HG02610 (cell line): ENCODE measurements at regions not wholly inside any gene's neighbourhood (a gene's known extent, or its start where the extent isn't known, plus 50 kb on each side); places are given as distances from the start of the nearest gene placed in this dataset.
A peak's percentile ranks its signal among the peaks of the same experiment; 100 is the strongest.
"Not testable (repeated sequence)": the region's sequence is repeated elsewhere in the genome, so short reads cannot be mapped to it uniquely, and the experiment has no call there.

Experiments
- ATAC-seq: cut with Tn5 transposase; IDR thresholded peaks from one replicate; pipeline ENCODE4 v1.9.1; 2021; ENCODE audit warnings: mild to moderate bottlenecking, moderate library complexity; ENCODE audit not compliant: unreplicated experiment

DNA sequence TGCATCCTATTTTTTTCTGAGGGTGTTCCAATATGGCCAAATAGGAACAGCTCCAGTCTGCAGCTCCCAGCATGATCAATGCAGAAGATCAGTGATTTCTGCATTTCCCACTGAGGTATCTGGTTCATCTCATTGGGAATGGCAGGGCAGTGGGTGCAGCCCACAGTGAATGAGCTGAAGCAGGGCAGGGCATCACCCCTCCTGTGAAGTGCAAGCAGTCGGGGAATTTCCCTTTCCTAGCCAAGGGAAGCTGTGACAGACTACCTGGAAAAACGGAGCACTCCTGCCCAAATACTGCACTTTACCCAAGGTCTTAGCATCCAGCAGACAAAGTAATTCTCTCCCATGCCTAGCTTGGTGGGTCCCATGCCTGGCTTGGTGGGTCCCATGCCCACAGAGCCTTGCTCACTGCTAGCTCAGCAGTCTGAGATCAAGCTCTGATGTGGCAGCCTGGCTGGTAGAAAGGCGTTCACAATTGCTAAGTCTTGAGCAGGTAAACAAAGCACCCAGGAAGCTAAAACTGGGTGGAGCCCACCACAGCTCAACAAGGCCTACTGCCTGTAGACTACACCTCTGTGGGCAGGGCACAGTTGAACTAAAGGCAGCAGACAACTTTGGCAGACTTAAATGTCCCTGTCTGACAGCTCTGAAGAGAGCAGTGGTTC lies 352.0 kb downstream of the CDY1B start:
- ATAC-seq, result not testable (repeated sequence)

GRCh38 chrY:23681960-23682359 lies 365.9 kb downstream of the CDY1B start:
- ATAC-seq, result not testable (repeated sequence)

- not testable (repeated sequence) for ATAC-seq
Measured at GRCh38 chrY:23669858-23670257, 378.0 kb downstream of the CDY1B start.

DNA sequence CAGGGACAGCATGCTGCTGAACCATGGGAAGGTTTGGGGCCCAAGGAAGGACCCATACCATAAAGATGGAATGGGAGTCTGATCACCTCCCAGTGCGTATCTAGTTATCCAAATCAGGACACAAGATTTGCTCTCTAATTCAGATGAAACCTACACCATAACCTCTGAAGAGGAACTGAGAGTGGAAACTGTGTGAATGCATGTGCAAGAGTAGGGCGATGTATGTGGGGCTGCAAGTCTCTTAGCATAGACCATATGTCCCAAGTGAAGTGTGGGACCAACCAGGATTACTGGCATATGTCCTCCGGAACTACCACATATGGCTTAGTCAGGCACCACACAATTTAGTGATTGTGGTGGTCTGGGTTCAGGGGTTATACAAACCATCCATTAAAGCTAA lies 403.0 kb downstream of the DAZ2 start:
- not testable (repeated sequence) for ATAC-seq

- not testable (repeated sequence) for ATAC-seq
Measured at GRCh38 chrY:23610449-23610848, 391.1 kb downstream of the DAZ2 start.

DNA sequence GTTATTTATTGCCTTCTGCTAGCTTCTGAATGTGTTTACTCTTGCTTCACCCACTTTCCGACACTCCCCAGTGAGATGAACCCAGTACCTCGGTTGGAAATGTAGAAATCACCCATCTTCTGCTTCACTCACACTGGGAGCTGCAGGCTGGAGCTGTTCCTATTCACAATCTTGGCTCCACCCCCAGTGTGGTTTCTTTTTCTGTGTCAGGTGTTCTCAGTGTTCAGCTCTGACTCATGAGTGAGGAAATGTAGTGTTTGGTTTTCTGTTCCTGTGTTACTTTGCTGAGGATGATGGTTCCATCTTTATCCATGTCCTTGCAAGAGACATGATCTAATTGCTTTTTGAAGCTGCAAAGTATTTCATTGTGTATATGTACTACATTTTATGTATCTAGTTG lies 377.2 kb downstream of the DAZ2 start:
- peak; percentile 95 for ATAC-seq

- ATAC-seq, result not testable (repeated sequence)
Measured at GRCh38 chrY:23590243-23590642, 370.9 kb downstream of the DAZ2 start.

- not testable (repeated sequence) for ATAC-seq
Measured at GRCh38 chrY:23588409-23588808, 369.1 kb downstream of the DAZ2 start.
